Cerebellar nuclear complex (tissue), 1 donor: ENCODE measurements at regions not wholly inside any gene's neighbourhood (a gene's known extent, or its start where the extent isn't known, plus 50 kb on each side); places are given as distances from the start of the nearest gene placed in this dataset.
"Not testable (repeated sequence)": the region's sequence is repeated elsewhere in the genome, so short reads cannot be mapped to it uniquely, and the experiment has no call there.

Experiments used
- DNase-seq, 2 experiments: peaks; one replicate each; lab custom pipeline; 2025; lab: John Stamatoyannopoulos, UW

DNA sequence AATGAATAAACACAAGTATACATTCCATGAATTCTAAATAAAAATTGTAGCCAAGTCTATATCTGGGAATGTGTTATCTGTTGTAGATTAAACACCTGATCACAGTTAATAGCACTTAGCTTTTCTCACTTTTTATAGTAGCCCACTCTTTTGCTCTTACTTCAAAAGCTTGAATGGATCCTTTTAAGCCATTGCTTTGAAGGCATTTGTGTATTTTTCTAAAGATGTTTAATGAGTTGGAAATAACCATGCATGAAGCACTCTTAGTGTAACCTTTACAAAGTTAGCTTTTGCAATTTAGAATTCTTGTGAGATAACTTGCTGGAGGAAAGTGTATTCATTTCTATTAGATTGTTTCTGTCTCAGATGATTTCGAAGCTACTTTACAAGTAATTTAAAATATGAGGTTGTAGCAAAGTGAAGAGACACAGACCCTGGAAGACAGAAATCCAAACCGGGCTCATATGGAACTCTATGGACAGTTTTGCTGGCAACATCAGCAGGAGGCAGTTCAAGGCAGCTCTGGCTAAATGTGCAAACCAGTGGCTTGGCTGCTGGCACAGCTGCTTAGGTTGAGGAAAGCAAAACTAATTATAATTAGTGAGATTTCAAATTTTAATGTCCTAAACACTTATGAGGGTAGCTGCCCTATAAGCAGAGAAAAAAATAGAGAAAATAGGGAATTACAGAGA, 469.8 kb upstream of the ZEB2 start:
- no peak for DNase-seq

DNA sequence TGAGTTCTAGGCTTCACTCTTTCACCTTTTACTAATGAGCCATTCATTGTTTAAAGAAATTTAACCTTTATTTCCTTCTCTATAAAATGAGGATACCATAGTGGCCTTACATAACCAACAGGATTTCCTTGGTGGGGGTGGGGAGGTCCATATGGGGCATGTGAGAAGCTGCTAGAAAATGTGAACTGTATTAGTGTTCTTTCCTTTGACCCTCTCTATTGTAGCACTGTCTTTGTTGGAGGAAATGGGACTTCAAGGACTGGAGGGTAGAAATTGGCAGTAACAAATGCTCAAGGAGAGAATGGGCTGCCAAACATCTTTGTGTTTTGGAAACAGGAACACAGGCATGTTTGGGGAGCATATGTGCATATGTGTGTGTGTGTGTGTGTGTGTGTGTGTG, 468.7 kb upstream of the ZEB2 start:
- DNase-seq = no peak

DNA sequence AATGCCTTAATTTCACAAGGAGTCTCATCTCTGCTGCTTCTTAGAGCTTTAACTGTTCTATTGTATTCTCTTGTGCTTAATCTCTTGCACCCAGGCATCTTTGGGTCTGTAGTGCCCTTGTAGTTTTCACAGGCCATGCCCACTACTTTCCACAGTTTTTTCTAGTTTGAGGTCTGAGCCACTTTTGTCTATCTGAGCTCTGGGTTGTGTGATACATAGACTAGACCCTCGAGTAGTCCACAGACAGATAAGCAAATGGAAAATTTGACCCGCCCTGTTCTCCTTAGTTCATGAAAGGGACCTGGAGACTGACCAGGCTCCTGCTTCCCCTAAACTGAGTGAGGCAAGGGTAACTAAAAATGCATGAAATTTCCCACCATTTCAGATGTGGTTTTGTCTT, 466.8 kb upstream of the ZEB2 start:
- DNase-seq = no peak

DNA sequence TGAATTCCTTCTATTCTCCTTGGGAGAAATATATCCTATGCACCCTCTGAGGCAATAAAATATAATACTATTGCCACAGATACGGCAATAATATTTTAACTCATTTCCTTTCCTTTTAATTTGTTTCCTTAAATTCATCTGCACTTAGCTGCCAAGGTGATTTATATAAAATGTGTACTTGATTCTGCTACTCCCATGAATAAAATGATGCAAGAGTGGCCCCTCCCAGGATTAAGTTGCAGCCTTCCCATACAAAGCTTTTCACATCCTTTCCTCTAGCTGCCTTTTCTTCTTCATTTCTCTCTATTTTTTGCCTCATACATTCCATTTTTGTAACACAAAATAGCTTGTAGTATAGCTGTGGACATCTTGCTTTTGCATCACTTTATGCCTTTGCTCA, 464.1 kb upstream of the ZEB2 start:
- no peak for DNase-seq

DNA sequence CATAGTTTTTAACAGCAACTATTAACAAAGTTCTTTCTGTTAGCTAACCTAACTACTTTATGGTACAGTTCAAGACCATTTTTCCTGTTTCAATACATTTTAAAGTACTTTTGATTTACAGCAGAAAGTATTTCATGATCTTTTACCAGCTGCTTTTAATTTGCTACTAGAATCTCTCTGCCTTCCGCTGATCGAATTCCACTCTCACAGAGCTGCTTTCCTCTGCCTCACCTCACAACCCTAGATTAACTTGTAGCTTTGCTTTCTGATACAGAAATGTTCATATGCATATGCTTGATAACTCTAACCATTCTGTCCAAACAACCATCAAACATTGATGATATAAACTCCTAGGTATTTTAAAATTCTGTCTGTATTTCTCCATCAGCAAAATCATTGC, 463.2 kb upstream of the ZEB2 start:
- DNase-seq = no peak

DNA sequence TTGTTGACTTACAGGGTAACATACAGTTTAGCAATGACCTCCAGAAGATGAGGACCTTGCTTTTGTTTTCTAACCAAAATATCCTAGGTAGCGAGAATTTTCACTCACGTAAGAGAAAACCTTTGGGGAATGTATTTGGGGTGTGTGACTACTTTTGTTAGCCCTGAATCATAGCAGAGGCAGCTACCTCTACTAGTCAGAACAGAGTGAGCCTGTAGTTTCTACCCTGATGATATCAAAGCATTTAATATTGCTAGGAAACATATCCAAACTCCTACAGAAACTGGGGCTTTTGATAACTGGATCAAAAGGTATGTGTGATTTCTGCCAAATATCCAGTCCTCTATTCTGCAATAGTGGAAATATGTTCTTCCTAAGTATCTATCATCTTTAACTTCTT, 462.6 kb upstream of the ZEB2 start:
- no peak for DNase-seq

DNA sequence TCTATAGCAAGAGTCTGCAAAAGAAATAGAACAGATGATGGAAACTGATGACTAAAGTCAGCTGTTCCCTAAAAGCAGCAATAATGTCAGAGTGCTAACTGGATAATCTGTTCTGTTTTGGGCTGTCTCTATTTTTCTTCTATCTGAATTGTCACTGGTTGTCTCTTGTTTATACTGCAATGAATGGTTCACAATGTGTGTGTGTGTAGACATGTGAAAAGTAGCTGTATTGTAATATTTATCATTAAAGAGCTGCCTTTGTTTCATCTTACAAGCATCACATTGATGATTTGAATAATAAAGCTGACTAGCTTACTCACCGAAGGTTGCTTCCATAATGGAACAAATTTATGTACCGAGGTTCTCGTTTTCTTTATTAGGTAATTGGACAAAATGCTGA, 456.0 kb upstream of the ZEB2 start:
- DNase-seq = no peak

DNA sequence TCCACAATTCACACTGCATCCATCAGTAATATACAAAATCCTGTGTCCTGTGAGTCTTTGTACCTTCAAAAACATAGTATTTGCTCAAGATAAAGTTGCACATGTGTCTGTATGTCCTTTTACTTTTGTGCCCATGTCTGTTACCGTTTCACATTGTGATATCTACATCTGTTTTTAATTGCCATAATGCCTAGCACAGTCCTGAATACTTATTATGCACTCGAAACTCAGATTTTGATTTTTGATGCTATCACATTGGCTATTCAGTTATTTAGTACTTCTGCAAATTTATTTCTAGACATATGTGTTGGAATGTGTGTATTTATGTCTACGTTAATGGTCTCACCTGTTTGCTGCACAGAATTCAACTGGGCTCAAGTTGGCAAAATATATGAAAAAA, 452.8 kb upstream of the ZEB2 start:
- DNase-seq = no peak

DNA sequence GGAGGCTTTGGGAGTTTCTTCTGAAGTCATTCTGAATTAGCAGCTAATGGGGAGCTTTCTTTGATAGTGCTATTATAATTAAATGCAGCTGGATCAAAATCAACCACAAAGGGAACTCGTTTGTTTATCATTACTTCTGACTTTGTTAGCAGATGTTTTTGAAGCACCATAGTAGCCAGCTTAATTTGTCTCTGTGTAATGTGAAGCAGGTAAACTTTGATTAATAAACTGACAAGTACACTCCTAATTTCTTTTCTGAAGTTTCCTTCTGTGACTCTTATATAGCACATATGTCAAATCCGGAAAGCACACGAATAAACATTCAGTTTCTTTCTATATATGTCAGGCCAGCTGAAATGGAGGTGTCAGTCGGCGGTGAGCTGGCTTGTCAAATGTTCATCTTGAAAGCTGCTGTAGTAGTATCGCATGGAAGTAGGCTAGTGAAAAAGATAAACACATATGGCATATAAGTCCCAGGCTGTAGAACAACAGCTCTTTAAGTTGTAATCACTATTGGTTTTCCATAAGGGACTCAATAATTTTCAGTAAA, 451.9 kb upstream of the ZEB2 start:
- DNase-seq = no peak

DNA sequence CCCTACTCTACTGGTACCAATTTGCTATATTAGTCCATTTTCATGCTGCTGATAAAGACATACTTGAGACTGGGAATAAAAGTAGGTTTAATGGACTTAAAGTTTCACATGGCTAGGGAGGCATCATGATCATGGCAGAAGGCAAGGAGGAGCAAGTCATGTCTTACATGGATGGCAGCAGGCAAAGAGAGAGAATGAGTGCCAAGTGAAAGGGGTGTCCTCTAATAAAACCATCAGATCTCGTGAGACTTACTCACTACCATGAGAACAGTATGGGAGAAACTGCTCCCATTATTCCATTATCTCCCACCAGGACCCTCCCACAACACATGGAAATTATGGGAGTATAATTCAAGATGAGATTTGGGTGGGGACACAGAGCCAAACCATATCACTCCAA, 450.5 kb upstream of the ZEB2 start:
- not testable (repeated sequence) for DNase-seq

DNA sequence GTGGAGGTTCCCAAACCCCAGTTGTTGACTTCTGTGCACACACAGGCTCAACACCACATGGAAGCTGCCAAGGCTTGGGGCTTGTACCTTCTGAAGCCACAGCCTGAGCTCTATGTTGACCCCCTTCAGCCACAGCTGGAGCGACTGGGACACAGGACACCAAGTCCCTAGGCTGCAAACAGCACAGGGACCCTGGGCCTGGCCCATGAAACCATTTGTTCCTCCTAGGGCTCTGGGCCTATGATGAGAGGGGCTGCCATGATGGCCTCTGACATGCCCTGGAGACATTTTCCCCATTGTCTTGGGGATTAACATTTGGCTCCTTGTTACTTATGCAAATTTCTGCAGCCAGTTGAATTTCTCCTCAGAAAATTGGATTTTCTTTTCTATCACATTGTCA, 449.6 kb upstream of the ZEB2 start:
- not testable (repeated sequence) for DNase-seq

DNA sequence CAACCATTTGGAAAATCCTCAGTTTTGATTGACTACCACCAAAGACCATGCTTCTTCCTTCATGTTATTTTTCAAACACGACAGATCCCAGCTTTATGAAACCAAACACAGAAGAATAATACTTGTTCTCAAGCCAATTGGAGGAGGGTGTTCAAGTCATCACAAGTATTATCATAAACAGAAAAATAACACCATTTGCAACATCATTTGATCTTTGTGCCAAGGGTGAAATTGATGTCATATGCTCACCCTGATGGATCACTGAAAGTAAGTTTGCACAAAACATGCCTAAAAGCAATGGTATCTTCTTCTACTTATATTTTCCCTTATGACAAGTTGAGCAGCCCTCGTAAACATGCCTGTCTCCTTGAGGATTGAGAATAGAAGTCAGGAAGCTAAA, 448.0 kb upstream of the ZEB2 start:
- DNase-seq = no peak

DNA sequence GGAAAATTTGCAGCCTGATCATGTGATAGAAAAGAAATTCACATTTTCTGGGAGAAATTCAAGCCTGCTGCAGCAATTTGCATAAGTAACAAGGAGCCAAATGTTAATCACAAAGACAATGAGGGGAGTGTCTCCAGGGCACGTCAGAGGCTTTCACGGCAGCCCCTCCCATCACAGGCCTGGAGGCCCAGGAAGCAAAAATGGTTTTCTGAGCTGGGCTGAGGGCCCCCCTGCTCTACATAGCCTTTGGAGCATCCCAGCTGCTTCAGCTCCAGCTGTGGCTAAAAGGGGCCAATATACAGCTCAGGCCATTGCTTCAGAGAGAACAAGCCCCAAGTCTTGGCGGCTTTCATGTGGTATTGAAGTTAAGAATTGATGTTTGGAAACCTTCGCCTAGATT, 445.3 kb upstream of the ZEB2 start:
- no peak for DNase-seq

DNA sequence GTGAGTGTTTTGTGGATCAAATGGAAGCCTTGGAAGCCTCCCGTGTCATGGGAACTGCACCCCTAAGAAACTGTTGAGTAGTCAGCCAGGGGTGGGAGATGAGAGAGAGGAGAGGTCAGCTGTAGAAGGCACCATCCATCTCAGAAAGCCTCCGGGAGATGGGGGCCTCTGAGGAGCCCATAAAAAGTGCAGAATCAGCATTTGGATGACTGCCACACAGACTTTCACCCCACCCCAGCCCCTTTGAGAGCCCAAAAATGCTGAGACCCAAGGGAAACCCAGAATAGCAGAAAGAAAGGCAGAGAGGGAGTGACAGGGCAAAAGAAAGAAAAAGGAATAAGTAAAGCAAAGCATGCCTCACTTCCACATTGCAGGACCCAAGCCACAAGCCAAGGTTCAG, 443.1 kb upstream of the ZEB2 start:
- no peak for DNase-seq

DNA sequence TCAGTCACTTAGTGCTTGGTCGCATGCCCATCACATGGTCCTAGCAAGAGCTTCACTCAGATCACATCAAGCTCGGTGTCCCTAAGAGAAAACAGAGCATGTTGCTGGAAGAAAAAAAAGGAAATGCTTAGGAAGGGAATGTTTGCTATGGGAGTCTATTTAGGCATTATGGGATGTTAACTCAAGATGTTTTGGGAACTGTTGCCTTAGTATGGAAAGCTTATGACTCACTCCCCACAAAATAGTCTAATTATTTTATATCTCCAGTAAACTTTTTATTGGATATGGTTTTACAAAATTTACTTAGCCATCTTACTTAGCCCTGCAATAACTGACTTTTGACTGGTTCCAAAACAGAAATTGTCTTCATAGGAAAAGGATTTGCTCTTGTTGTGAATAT, 439.5 kb upstream of the ZEB2 start:
- DNase-seq = no peak

DNA sequence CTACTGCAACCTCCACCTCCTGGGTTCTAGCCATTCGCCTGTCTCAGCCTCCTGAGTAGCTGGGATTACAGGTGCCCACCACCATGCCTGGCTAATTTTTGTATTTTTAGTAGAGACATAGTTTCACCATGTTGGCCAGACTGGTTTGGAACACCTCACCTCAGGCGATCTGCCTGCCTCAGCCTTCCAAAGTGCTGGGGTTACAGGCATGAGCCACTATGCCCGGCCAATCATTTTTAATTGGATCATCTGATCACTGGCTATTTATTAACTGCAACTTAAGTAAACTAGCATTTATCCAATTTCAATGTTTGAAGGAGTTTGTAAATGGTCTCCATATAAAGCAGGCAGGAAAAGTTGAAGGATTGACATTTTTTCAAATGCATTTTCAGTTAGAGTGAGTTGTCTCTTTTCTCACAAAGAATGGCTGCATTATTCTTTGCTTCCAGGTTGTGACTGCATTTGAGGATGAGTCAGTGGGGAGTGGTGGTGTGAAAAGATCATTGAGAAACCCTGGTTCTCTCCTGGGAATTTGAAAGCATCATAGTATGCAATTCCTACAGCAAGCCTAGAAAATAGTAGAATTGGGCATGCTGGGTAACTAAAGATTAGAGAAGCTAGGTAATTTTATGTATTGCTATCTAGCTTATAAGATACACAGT, 431.1 kb upstream of the ZEB2 start:
- DNase-seq = no peak

DNA sequence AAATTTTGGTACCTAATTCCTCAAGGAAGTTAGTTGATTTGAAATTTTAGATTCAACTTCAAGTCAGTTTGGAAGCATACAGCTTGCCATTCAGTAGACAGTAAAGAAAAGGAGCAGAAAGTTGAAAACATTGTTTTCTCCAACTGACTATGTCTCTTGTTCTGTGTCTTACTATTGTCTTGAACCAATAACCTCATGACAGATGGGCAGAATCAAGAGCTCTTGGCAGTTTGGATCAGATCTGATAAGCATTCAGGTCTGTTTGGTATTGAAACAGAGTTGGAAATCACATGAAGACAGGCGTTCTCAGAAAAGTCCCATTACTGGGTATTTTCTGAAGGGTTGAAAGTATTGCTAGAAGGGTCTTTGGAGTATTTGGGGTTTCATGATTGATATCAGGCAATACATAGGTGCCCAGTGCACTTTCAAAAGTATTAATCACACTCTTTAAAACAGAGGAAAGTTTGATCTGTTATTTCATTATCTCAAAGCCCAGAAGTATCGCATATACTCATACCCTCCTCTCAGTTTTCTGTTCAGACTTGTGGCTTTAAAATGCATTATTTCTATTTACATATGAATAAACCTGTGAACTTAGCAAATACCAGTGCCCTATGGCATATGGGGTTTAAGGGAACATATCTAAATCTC, 428.4 kb upstream of the ZEB2 start:
- no peak for DNase-seq

DNA sequence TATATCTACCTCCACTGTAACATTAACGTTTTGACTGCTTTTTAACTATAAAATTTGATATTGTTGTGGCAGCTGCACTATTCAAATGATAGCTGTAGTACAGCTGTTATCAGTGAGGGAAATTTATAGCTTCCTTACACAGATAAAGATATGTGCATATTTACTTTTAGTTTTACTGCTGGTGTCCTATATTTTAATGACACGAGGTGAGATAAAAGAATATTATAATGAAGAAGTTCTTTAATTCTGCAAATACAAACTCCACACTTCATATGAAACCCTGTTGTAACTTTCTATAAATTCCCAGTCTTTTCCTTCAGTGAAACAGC, 427.8 kb upstream of the ZEB2 start:
- DNase-seq = no peak

DNA sequence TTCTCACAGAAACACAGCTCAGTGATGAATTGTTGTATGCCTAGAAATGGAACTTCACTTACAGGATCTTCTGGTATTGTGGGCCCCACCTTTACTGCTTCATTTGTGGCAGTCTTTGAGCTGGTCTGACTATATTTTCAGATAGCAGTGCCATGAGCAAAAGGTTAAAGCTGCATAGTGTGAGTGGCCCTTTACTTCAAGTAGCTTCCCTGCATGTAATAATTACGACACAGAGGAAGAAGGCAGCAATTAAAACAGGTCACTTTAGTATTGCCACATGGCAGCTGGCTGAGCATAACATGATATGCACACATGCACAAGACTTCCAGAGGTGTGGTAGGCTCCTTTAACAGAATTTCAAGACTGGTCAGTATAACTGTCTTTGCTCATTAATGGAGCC, 426.3 kb upstream of the ZEB2 start:
- no peak for DNase-seq

DNA sequence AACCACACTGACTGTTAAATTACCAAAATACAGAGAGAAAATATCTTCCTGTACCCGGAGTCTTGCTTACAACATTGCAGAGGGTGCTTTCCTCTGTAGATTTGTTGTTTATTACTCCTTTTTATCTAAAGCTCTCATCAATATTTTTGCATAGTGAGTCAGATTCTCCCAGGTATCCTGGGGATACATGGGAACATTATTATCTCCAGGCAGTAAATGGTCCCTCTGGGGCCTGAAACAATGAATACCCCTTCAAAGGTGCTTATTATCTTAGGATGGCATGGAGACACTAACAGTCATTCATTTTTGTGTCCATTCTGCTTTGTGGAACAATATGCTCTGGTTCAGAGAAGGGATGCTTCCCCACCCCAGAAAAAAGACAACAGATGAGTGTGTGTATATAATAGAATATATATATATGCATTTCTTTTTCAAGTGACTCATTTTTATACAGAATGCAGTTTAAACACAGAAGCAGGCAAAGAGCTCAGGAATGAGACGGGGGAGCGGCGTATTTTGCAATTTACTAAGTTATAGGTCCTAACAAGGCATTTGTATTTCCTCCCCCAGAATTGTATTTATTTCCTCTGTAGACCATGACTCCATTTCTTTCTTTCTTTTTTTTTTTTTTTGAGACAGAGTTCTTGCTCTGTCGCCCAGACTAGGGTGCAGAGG, 424.8 kb upstream of the ZEB2 start:
- DNase-seq = no peak

DNA sequence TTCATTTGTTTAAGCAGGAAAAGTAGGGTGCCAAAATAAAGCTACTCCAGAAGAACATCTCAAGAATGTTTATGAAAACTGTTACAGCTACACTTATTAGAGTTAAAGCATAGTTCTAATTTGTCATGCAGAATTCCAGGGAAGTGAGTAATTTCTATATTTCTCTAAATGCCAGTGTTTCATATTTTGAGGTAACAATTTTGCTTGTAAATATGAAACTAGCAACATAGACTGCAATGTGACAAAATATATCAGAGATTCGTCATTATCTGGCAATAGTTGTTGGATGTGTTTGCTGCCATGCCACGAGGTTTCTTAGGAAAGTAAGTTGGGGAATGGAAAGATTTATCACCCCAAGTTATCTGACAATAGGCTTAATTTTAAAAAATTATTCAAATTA, 424.1 kb upstream of the ZEB2 start:
- DNase-seq = no peak

DNA sequence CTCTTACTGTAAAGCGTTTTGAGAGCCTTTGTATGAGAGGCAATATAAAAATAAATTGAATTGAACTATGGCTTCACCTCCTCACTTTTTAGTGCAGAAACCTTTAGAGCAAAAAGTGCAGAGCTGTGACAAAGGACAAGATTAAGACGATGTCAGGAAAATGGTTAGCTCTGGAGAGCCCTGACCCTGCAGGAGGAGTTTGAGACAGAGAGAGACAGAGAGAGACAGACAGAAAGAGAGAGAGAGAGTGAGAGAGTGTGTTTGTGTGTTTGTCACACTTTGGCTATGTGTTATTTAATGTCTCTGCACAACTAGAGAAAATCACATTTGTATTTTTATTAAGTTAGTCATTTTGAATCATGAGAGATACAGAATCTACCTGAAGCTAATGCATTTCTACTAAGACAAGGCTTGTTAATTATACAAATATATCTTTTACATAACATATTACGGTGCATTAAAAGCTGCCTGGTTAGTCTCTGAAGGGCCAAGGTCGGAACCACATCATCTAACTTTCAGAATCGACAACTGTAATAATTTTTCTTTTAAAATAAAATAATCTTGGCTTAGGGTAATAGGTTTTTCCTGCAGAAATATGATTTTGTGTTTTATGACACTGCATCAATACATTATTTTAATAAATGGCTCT, 423.5 kb upstream of the ZEB2 start:
- DNase-seq = no peak
